Transverse colon (tissue), 4 donors: ENCODE measurements at regions not wholly inside any gene's neighbourhood (a gene's known extent, or its start where the extent isn't known, plus 50 kb on each side); places are given as distances from the start of the nearest gene placed in this dataset.

Source experiments
- DNase-seq: peaks from one replicate; pipeline ENCODE4 v3.0.0-alpha.2; 2019
- H3K27ac ChIP-seq, 4 donors: fragments of 200-600 bp; sonication (generic); 2 replicates each; pipeline ENCODE4 v1.5.1; 2016 to 2018; ENCODE audit warnings: inconsistent platforms in 4 of 4
- H3K27me3 ChIP-seq: fragments of 200-600 bp; sonication (generic); 2 replicates; pipeline ENCODE4 v1.5.1; 2017; ENCODE audit warnings: inconsistent platforms
- H3K36me3 ChIP-seq, 4 donors: fragments of 200-600 bp; sonication (generic); 2 replicates each; pipeline ENCODE4 v1.5.1; 2017 to 2019; ENCODE audit warnings: inconsistent platforms in 4 of 4
- H3K4me1 ChIP-seq, 4 donors: fragments of 200-600 bp; sonication (generic); 2 replicates each; pipeline ENCODE4 v1.5.1; 2017 to 2020; ENCODE audit warnings: inconsistent platforms in 4 of 4
- H3K4me3 ChIP-seq, 4 donors: fragments of 200-600 bp; sonication (generic); 1 replicate in 1 of 4; 2 replicates in 3 of 4; pipeline versions ENCODE4 v1.5.1 to v1.6.1; 2017 to 2019; ENCODE audit warnings: inconsistent platforms in 4 of 4
- H3K9me3 ChIP-seq, 2 donors: fragments of 200-600 bp; sonication (generic); 2 replicates each; pipeline ENCODE4 v1.5.1; 2017 to 2019; ENCODE audit warnings: inconsistent platforms in 2 of 2
- CTCF ChIP-seq, 5 experiments: fragments of 200-600 bp in 3 of 5; fragments of 450-650 bp in 2 of 5; sonication (generic) in 3 of 5; IDR thresholded peaks; 1 replicate in 2 of 5; 2 replicates in 3 of 5; pipeline ENCODE4 v1.5.1; 2016 to 2017; ENCODE audit warnings: antibody characterized with exemption in 5 of 5, inconsistent platforms in 3 of 5, mild to moderate bottlenecking in 2 of 5, moderate library complexity in 1 of 5
- EP300 ChIP-seq: sonication (generic); formaldehyde crosslinking; IDR thresholded peaks from one replicate; pipeline ENCODE4 v1.6.1; 2017; ENCODE audit warnings: antibody characterized with exemption, low read depth
- POLR2A ChIP-seq: fragments of 450-650 bp; IDR thresholded peaks from one replicate; pipeline ENCODE4 v1.6.1; 2016; ENCODE audit warnings: antibody characterized with exemption, mild to moderate bottlenecking, moderate library complexity
- POLR2AphosphoS5 ChIP-seq, 3 donors: sonication (generic); formaldehyde crosslinking; IDR thresholded peaks; one replicate each; pipeline ENCODE4 v1.6.1; 2016; ENCODE audit warnings: antibody characterized with exemption in 3 of 3
- WGBS, 2 donors: methylation state at CpG; one replicate each; pipeline ENCODE4 v1.1.5; 2018; ENCODE audit warnings: low coverage in 1 of 2; 5-methylcytosine and 5-hydroxymethylcytosine counted together
- in situ Hi-C, 4 donors: fragments of 200-750 bp; cut with MboI; loops; one replicate each; pipeline versions ENCODE4 v1.15.0 to v1.15.1; 2017; ENCODE audit warnings: low sequenced_read_pairs in 3 of 4, low pct_ligation_motif_present in 1 of 4, low pct_unique_long_range_greater_than_20kb in 1 of 4
- intact Hi-C: fragments of 100-400 bp; cut with DNase I; formaldehyde crosslinking; loops from one replicate; pipeline ENCODE4 v1.15.1; 2023; ENCODE audit warnings: low total_unique reads

- no peaks in the 10 kb centered on the region for H3K9me3 ChIP-seq
- TF ChIP-seq POLR2AphosphoS5 (IDR thresholded peaks at IDR 0.05) (no peak), EP300 (no peak), CTCF (IDR thresholded peaks at IDR 0.05) (no peak), POLR2A (no peak)
- in situ Hi-C loops (no loop called here), intact Hi-C loops (no loop called here)
- no peaks in the 10 kb centered on the region for H3K4me1 ChIP-seq
- WGBS, 2 donors: 68 to 86% methylated on average over 2 of the region's 2 CpGs
- no peaks in the 10 kb centered on the region for H3K27me3 ChIP-seq
- no peaks in the 10 kb centered on the region for H3K36me3 ChIP-seq
- H3K27ac ChIP-seq: no peak overlapping the region
- DNase-seq: no peak
- no peak overlapping the region for H3K4me3 ChIP-seq
Observed at GRCh38 chr1:177609953-177610352, 359.9 kb downstream of the SEC16B start.

- Histone ChIP-seq H3K27me3 (no peaks in the 10 kb centered on the region), H3K36me3 (no peaks in the 10 kb centered on the region), H3K4me3 (no peak overlapping the region), H3K27ac (no peak overlapping the region), H3K4me1 (no peaks in the 10 kb centered on the region), H3K9me3 (no peaks in the 10 kb centered on the region)
- TF ChIP-seq CTCF (IDR thresholded peaks at IDR 0.05): no peak
- TF ChIP-seq POLR2AphosphoS5 (IDR thresholded peaks at IDR 0.05): no peak
- TF ChIP-seq POLR2A: no peak
- TF ChIP-seq EP300: no peak
- WGBS, 2 donors: 56 to 100% methylated on average over 1 of the region's 1 CpG
- DNase-seq: no peak
- intact Hi-C loops (no loop called here), in situ Hi-C loops (no loop called here)
Observed at GRCh38 chr1:177600936-177601335, 368.9 kb downstream of the SEC16B start.

GRCh38 chr1:177600321-177600720 is 369.5 kb downstream of the SEC16B start:
- in situ Hi-C loops (no loop called here), intact Hi-C loops (no loop called here)
- Histone ChIP-seq H3K4me1 (no peaks in the 10 kb centered on the region), H3K27me3 (no peaks in the 10 kb centered on the region), H3K4me3 (no peak overlapping the region), H3K36me3 (no peaks in the 10 kb centered on the region), H3K9me3 (no peaks in the 10 kb centered on the region), H3K27ac (no peak overlapping the region)
- WGBS, 2 donors: 63 to 72% methylated on average over 1 to 2 of the region's 2 CpGs
- TF ChIP-seq POLR2A (no peak), CTCF (IDR thresholded peaks at IDR 0.05) (no peak), POLR2AphosphoS5 (IDR thresholded peaks at IDR 0.05) (no peak), EP300 (no peak)
- no peak for DNase-seq

GRCh38 chr1:177597393-177597792 is 372.5 kb downstream of the SEC16B start:
- in situ Hi-C loops (no loop called here), intact Hi-C loops (no loop called here)
- no peak for DNase-seq
- Histone ChIP-seq H3K9me3 (no peaks in the 10 kb centered on the region), H3K36me3 (no peaks in the 10 kb centered on the region), H3K4me1 (no peaks in the 10 kb centered on the region), H3K4me3 (no peak overlapping the region), H3K27me3 (no peaks in the 10 kb centered on the region), H3K27ac (no peak overlapping the region)
- TF ChIP-seq POLR2AphosphoS5 (IDR thresholded peaks at IDR 0.05) (no peak), POLR2A (no peak), CTCF (IDR thresholded peaks at IDR 0.05) (no peak), EP300 (no peak)
